ENCODE measurements at regions not wholly inside any gene's neighbourhood (a gene's known extent, or its start where the extent isn't known, plus 50 kb on each side); places are given as distances from the start of the nearest gene placed in this dataset.
"Not testable (repeated sequence)": the region's sequence is repeated elsewhere in the genome, so short reads cannot be mapped to it uniquely, and the experiment has no call there.

- H3K9me3 Mint-ChIP-seq: peaks cover 0 to 16% (median 9%) of the 10 kb centered on the region in 11 donors
- H3K4me3 Mint-ChIP-seq: no peak overlapping the region
- H3K36me3 Mint-ChIP-seq: no peaks in the 10 kb centered on the region
- no peaks in the 10 kb centered on the region for H3K27me3 Mint-ChIP-seq
- no peak for ATAC-seq
- no peaks in the 10 kb centered on the region for H3K4me1 Mint-ChIP-seq
- no peak overlapping the region for H3K27ac Mint-ChIP-seq
- ChIA-PET CTCF (no interaction called here), POLR2A (no interaction called here)
- Histone ChIP-seq H3K9me3 (ENCODE audit: control insufficient read depth in 2 of 3, low read length in 3 of 3) (no peaks in the 10 kb centered on the region), H3K4me1 (ENCODE audit: control insufficient read depth in 2 of 2, insufficient read depth in 2 of 2, low read length in 2 of 2) (no peaks in the 10 kb centered on the region), H3K27ac (ENCODE audit: low read depth, low read length) (no peak overlapping the region), H3K36me3 (ENCODE audit: control insufficient read depth in 2 of 3, insufficient read depth in 3 of 3, low read length in 3 of 3) (no peaks in the 10 kb centered on the region), H3K4me3 (ENCODE audit: low read length) (no peak overlapping the region), H3K27me3 (ENCODE audit: control insufficient read depth in 2 of 2, insufficient read depth in 2 of 2, low read length in 2 of 2) (no peaks in the 10 kb centered on the region)
- intact Hi-C loops (cut with micrococcal nuclease): no loop called here
- no peak for DNase-seq
Observed at GRCh38 chr12:83276904-83277303, 590.2 kb downstream of the TMTC2 start.

- ChIA-PET CTCF (no interaction called here), POLR2A (no interaction called here)
- Histone ChIP-seq H3K27ac (ENCODE audit: low read depth, low read length) (no peak overlapping the region), H3K9me3 (ENCODE audit: control insufficient read depth in 2 of 3, low read length in 3 of 3) (no peaks in the 10 kb centered on the region), H3K4me1 (ENCODE audit: control insufficient read depth in 2 of 2, insufficient read depth in 2 of 2, low read length in 2 of 2) (no peaks in the 10 kb centered on the region), H3K36me3 (ENCODE audit: control insufficient read depth in 2 of 3, insufficient read depth in 3 of 3, low read length in 3 of 3) (no peaks in the 10 kb centered on the region), H3K27me3 (ENCODE audit: control insufficient read depth in 2 of 2, insufficient read depth in 2 of 2, low read length in 2 of 2) (no peaks in the 10 kb centered on the region), H3K4me3 (ENCODE audit: low read length) (no peak overlapping the region)
- no peak for ATAC-seq
- Mint-ChIP-seq H3K9me3 (peaks cover 5 to 27% (median 10%) of the 10 kb centered on the region in 11 donors), H3K4me1 (no peaks in the 10 kb centered on the region), H3K36me3 (no peaks in the 10 kb centered on the region), H3K27me3 (no peaks in the 10 kb centered on the region), H3K4me3 (no peak overlapping the region), H3K27ac (no peak overlapping the region)
- intact Hi-C loops (cut with micrococcal nuclease): no loop called here
- no peak for DNase-seq
Observed at GRCh38 chr12:83271201-83271600, 584.5 kb downstream of the TMTC2 start.

- no peak overlapping the region for H3K4me3 Mint-ChIP-seq
- no peaks in the 10 kb centered on the region for H3K4me1 ChIP-seq (ENCODE audit: control insufficient read depth in 2 of 2, insufficient read depth in 2 of 2, low read length in 2 of 2)
- DNase-seq (no peak), ATAC-seq (no peak)
- no peaks in the 10 kb centered on the region for H3K27me3 ChIP-seq (ENCODE audit: control insufficient read depth in 2 of 2, insufficient read depth in 2 of 2, low read length in 2 of 2)
- no peaks in the 10 kb centered on the region for H3K27me3 Mint-ChIP-seq
- no peak overlapping the region for H3K4me3 ChIP-seq (ENCODE audit: low read length)
- intact Hi-C loops (cut with micrococcal nuclease): no loop called here
- peaks cover 0 to 14% (median 4%) of the 10 kb centered on the region in 11 donors for H3K9me3 Mint-ChIP-seq
- no peak overlapping the region for H3K27ac Mint-ChIP-seq
- H3K4me1 Mint-ChIP-seq: no peaks in the 10 kb centered on the region
- no peaks in the 10 kb centered on the region for H3K36me3 ChIP-seq (ENCODE audit: control insufficient read depth in 2 of 3, insufficient read depth in 3 of 3, low read length in 3 of 3)
- no peak overlapping the region for H3K27ac ChIP-seq (ENCODE audit: low read depth, low read length)
- ChIA-PET CTCF (no interaction called here), POLR2A (no interaction called here)
- H3K9me3 ChIP-seq (ENCODE audit: control insufficient read depth in 2 of 3, low read length in 3 of 3): no peaks in the 10 kb centered on the region
- no peaks in the 10 kb centered on the region for H3K36me3 Mint-ChIP-seq
Observed at GRCh38 chr12:83265808-83266207, 579.1 kb downstream of the TMTC2 start.

GRCh38 chr12:83261998-83262397 is 575.3 kb downstream of the TMTC2 start:
- Histone ChIP-seq H3K4me1 (ENCODE audit: control insufficient read depth in 2 of 2, insufficient read depth in 2 of 2, low read length in 2 of 2) (no peaks in the 10 kb centered on the region), H3K27ac (ENCODE audit: low read depth, low read length) (no peak overlapping the region), H3K36me3 (ENCODE audit: control insufficient read depth in 2 of 3, insufficient read depth in 3 of 3, low read length in 3 of 3) (no peaks in the 10 kb centered on the region), H3K4me3 (ENCODE audit: low read length) (no peak overlapping the region), H3K9me3 (ENCODE audit: control insufficient read depth in 2 of 3, low read length in 3 of 3) (no peaks in the 10 kb centered on the region), H3K27me3 (ENCODE audit: control insufficient read depth in 2 of 2, insufficient read depth in 2 of 2, low read length in 2 of 2) (no peaks in the 10 kb centered on the region)
- intact Hi-C loops (cut with micrococcal nuclease): no loop called here
- ATAC-seq (no peak), DNase-seq (no peak)
- Mint-ChIP-seq H3K27me3 (no peaks in the 10 kb centered on the region), H3K27ac (no peak overlapping the region), H3K36me3 (no peaks in the 10 kb centered on the region), H3K4me1 (no peaks in the 10 kb centered on the region), H3K9me3 (peaks cover 0 to 5% (median 0%) of the 10 kb centered on the region in 11 donors), H3K4me3 (no peak overlapping the region)
- CTCF ChIA-PET: no interaction called here
- POLR2A ChIA-PET: no interaction called here

- H3K4me1 ChIP-seq (ENCODE audit: control insufficient read depth in 2 of 2, insufficient read depth in 2 of 2, low read length in 2 of 2); H3K9me3 ChIP-seq (ENCODE audit: control insufficient read depth in 2 of 3, low read length in 3 of 3); POLR2A ChIA-PET; DNase-seq; H3K9me3 Mint-ChIP-seq; H3K27ac ChIP-seq (ENCODE audit: low read depth, low read length); H3K27me3 ChIP-seq (ENCODE audit: control insufficient read depth in 2 of 2, insufficient read depth in 2 of 2, low read length in 2 of 2); H3K27me3 Mint-ChIP-seq; CTCF ChIA-PET; intact Hi-C loops (cut with micrococcal nuclease); H3K4me3 ChIP-seq (ENCODE audit: low read length); H3K4me3 Mint-ChIP-seq; H3K36me3 ChIP-seq (ENCODE audit: control insufficient read depth in 2 of 3, insufficient read depth in 3 of 3, low read length in 3 of 3); ATAC-seq; H3K27ac Mint-ChIP-seq; H3K36me3 Mint-ChIP-seq; H3K4me1 Mint-ChIP-seq: not testable (repeated sequence)
Observed at GRCh38 chr12:83260126-83260525, 573.4 kb downstream of the TMTC2 start.

- H3K27ac Mint-ChIP-seq: no peak overlapping the region
- no peaks in the 10 kb centered on the region for H3K4me1 ChIP-seq (ENCODE audit: control insufficient read depth in 2 of 2, insufficient read depth in 2 of 2, low read length in 2 of 2)
- H3K36me3 ChIP-seq (ENCODE audit: control insufficient read depth in 2 of 3, insufficient read depth in 3 of 3, low read length in 3 of 3): no peaks in the 10 kb centered on the region
- intact Hi-C loops (cut with micrococcal nuclease): no loop called here
- H3K4me1 Mint-ChIP-seq: no peaks in the 10 kb centered on the region
- no peaks in the 10 kb centered on the region for H3K36me3 Mint-ChIP-seq
- CTCF ChIA-PET: no interaction called here
- H3K4me3 ChIP-seq (ENCODE audit: low read length): no peak overlapping the region
- POLR2A ChIA-PET: no interaction called here
- ATAC-seq: no peak
- no peak for DNase-seq
- H3K27me3 ChIP-seq (ENCODE audit: control insufficient read depth in 2 of 2, insufficient read depth in 2 of 2, low read length in 2 of 2): no peaks in the 10 kb centered on the region
- no peaks in the 10 kb centered on the region for H3K9me3 ChIP-seq (ENCODE audit: control insufficient read depth in 2 of 3, low read length in 3 of 3)
- H3K27ac ChIP-seq (ENCODE audit: low read depth, low read length): no peak overlapping the region
- H3K4me3 Mint-ChIP-seq: no peak overlapping the region
- no peaks in the 10 kb centered on the region for H3K27me3 Mint-ChIP-seq
- peaks cover 0 to 5% (median 0%) of the 10 kb centered on the region in 11 donors for H3K9me3 Mint-ChIP-seq
Observed at GRCh38 chr12:83257726-83258125, 571.0 kb downstream of the TMTC2 start.

- H3K9me3 ChIP-seq (ENCODE audit: control insufficient read depth in 2 of 3, low read length in 3 of 3): no peaks in the 10 kb centered on the region
- no peaks in the 10 kb centered on the region for H3K36me3 Mint-ChIP-seq
- no peak overlapping the region for H3K4me3 ChIP-seq (ENCODE audit: low read length)
- H3K27ac ChIP-seq (ENCODE audit: low read depth, low read length): no peak overlapping the region
- no peak for DNase-seq
- no peaks in the 10 kb centered on the region for H3K27me3 ChIP-seq (ENCODE audit: control insufficient read depth in 2 of 2, insufficient read depth in 2 of 2, low read length in 2 of 2)
- H3K9me3 Mint-ChIP-seq: peaks cover 0 to 8% (median 0%) of the 10 kb centered on the region in 11 donors
- H3K27me3 Mint-ChIP-seq: no peaks in the 10 kb centered on the region
- POLR2A ChIA-PET: no interaction called here
- CTCF ChIA-PET: no interaction called here
- H3K36me3 ChIP-seq (ENCODE audit: control insufficient read depth in 2 of 3, insufficient read depth in 3 of 3, low read length in 3 of 3): no peaks in the 10 kb centered on the region
- no peak overlapping the region for H3K4me3 Mint-ChIP-seq
- H3K4me1 Mint-ChIP-seq: no peaks in the 10 kb centered on the region
- ATAC-seq: no peak
- H3K4me1 ChIP-seq (ENCODE audit: control insufficient read depth in 2 of 2, insufficient read depth in 2 of 2, low read length in 2 of 2): no peaks in the 10 kb centered on the region
- intact Hi-C loops (cut with micrococcal nuclease): no loop called here
- H3K27ac Mint-ChIP-seq: no peak overlapping the region
Observed at GRCh38 chr12:83256562-83256961, 569.9 kb downstream of the TMTC2 start.
